BLaER1 (cell line): ENCODE measurements at regions not wholly inside any gene's neighbourhood (a gene's known extent, or its start where the extent isn't known, plus 50 kb on each side); places are given as distances from the start of the nearest gene placed in this dataset.

ENCODE experiments used
- H3K27ac ChIP-seq: shearing (Covaris generic); formaldehyde crosslinking; 2 replicates; pipeline ENCODE4 v1.8.1; 2022
- H3K27me3 ChIP-seq: shearing (Covaris generic); formaldehyde crosslinking; 2 replicates; pipeline ENCODE4 v1.8.1; 2022
- H3K36me3 ChIP-seq: shearing (Covaris generic); formaldehyde crosslinking; 2 replicates; pipeline ENCODE4 v1.8.1; 2022
- H3K4me1 ChIP-seq: shearing (Covaris generic); formaldehyde crosslinking; 2 replicates; pipeline ENCODE4 v1.8.1; 2022
- H3K4me2 ChIP-seq: shearing (Covaris generic); formaldehyde crosslinking; 2 replicates; pipeline ENCODE4 v1.8.1; 2022
- H3K4me3 ChIP-seq: shearing (Covaris generic); formaldehyde crosslinking; 2 replicates; pipeline ENCODE4 v1.8.1; 2022
- H3K9ac ChIP-seq: shearing (Covaris generic); formaldehyde crosslinking; 2 replicates; pipeline ENCODE4 v1.8.1; 2022
- H3K9me3 ChIP-seq: shearing (Covaris generic); formaldehyde crosslinking; 2 replicates; pipeline ENCODE4 v1.8.1; 2022
- H4K20me1 ChIP-seq: shearing (Covaris generic); formaldehyde crosslinking; 2 replicates; pipeline ENCODE4 v1.8.1; 2022
- Cebpa-rat ChIP-seq: shearing (Covaris generic); IDR thresholded peaks from 2 replicates; pipeline ENCODE4 v1.8.1; 2022

GRCh38 chr11:90842681-90843080 is 619.8 kb upstream of the CHORDC1 start:
- no peaks in the 10 kb centered on the region for H3K36me3 ChIP-seq

GRCh38 chr11:90840071-90840470 is 617.2 kb upstream of the CHORDC1 start:
- Histone ChIP-seq H3K4me1 (no peaks in the 10 kb centered on the region), H3K9ac (no peak overlapping the region), H3K27ac (no peak overlapping the region), H3K36me3 (no peaks in the 10 kb centered on the region), H3K4me3 (no peak overlapping the region), H4K20me1 (no peaks in the 10 kb centered on the region), H3K4me2 (no peak overlapping the region), H3K27me3 (no peaks in the 10 kb centered on the region), H3K9me3 (no peaks in the 10 kb centered on the region)
- no peak for TF ChIP-seq Cebpa-rat

More at GRCh38 chr11:90842681-90843080, 619.8 kb upstream of the CHORDC1 start:
- Histone ChIP-seq H3K4me1 (no peaks in the 10 kb centered on the region), H3K9me3 (no peaks in the 10 kb centered on the region), H3K9ac (no peak overlapping the region), H3K27me3 (no peaks in the 10 kb centered on the region), H3K27ac (no peak overlapping the region), H3K4me2 (no peak overlapping the region), H4K20me1 (no peaks in the 10 kb centered on the region), H3K4me3 (no peak overlapping the region)
- no peak for TF ChIP-seq Cebpa-rat

- Histone ChIP-seq H3K4me2 (no peak overlapping the region), H3K27ac (no peak overlapping the region), H3K9me3 (no peaks in the 10 kb centered on the region), H3K9ac (no peak overlapping the region), H3K4me1 (no peaks in the 10 kb centered on the region), H3K27me3 (no peaks in the 10 kb centered on the region), H4K20me1 (no peaks in the 10 kb centered on the region), H3K36me3 (no peaks in the 10 kb centered on the region), H3K4me3 (no peak overlapping the region)
- TF ChIP-seq Cebpa-rat: no peak
These were observed 613.2 kb upstream of the CHORDC1 start for GRCh38 chr11:90836031-90836430.

- Histone ChIP-seq H3K9me3 (no peaks in the 10 kb centered on the region), H3K4me1 (no peaks in the 10 kb centered on the region), H3K27ac (no peak overlapping the region), H3K27me3 (no peaks in the 10 kb centered on the region), H3K4me3 (no peak overlapping the region), H3K4me2 (no peak overlapping the region), H4K20me1 (no peaks in the 10 kb centered on the region), H3K36me3 (no peaks in the 10 kb centered on the region), H3K9ac (no peak overlapping the region)
- TF ChIP-seq Cebpa-rat: no peak
These were observed 600.6 kb upstream of the CHORDC1 start for GRCh38 chr11:90823446-90823845.

- H3K9me3 ChIP-seq: no peaks in the 10 kb centered on the region
- no peak overlapping the region for H3K27ac ChIP-seq
- TF ChIP-seq Cebpa-rat: no peak
- no peaks in the 10 kb centered on the region for H3K4me1 ChIP-seq
- no peaks in the 10 kb centered on the region for H4K20me1 ChIP-seq
- no peak overlapping the region for H3K4me3 ChIP-seq
- no peaks in the 10 kb centered on the region for H3K27me3 ChIP-seq
- no peaks in the 10 kb centered on the region for H3K36me3 ChIP-seq
- no peak overlapping the region for H3K4me2 ChIP-seq
- H3K9ac ChIP-seq: no peak overlapping the region
These were observed 600.1 kb upstream of the CHORDC1 start for GRCh38 chr11:90822996-90823395.

- Histone ChIP-seq H3K4me3 (no peak overlapping the region), H3K4me1 (no peaks in the 10 kb centered on the region), H3K4me2 (no peak overlapping the region), H3K9me3 (no peaks in the 10 kb centered on the region), H3K27me3 (no peaks in the 10 kb centered on the region), H4K20me1 (no peaks in the 10 kb centered on the region), H3K9ac (no peak overlapping the region), H3K27ac (no peak overlapping the region), H3K36me3 (no peaks in the 10 kb centered on the region)
- no peak for TF ChIP-seq Cebpa-rat
These were observed 595.4 kb upstream of the CHORDC1 start for GRCh38 chr11:90818196-90818745.

- Histone ChIP-seq H3K36me3 (no peaks in the 10 kb centered on the region), H3K4me2 (no peak overlapping the region), H3K27me3 (no peaks in the 10 kb centered on the region), H3K4me1 (no peaks in the 10 kb centered on the region), H3K4me3 (no peak overlapping the region), H3K9ac (no peak overlapping the region), H4K20me1 (no peaks in the 10 kb centered on the region), H3K9me3 (peaks cover 3% of the 10 kb centered on the region; the same call in 1 of the 2 replicates), H3K27ac (no peak overlapping the region)
- no peak for TF ChIP-seq Cebpa-rat
These were observed 586.7 kb upstream of the CHORDC1 start for GRCh38 chr11:90809581-90809980.

- H3K36me3 ChIP-seq: no peaks in the 10 kb centered on the region
- H3K4me1 ChIP-seq: no peaks in the 10 kb centered on the region
- H3K27me3 ChIP-seq: no peaks in the 10 kb centered on the region
- H4K20me1 ChIP-seq: no peaks in the 10 kb centered on the region
- no peak overlapping the region for H3K4me2 ChIP-seq
- no peaks in the 10 kb centered on the region for H3K9me3 ChIP-seq
- no peak overlapping the region for H3K27ac ChIP-seq
- TF ChIP-seq Cebpa-rat: no peak
- H3K9ac ChIP-seq: no peak overlapping the region
- no peak overlapping the region for H3K4me3 ChIP-seq
These were observed 582.3 kb upstream of the CHORDC1 start for GRCh38 chr11:90805172-90805571.

GRCh38 chr11:90803831-90804230 is 581.0 kb upstream of the CHORDC1 start:
- Histone ChIP-seq H3K36me3 (no peaks in the 10 kb centered on the region), H3K4me3 (no peak overlapping the region), H4K20me1 (no peaks in the 10 kb centered on the region), H3K27me3 (no peaks in the 10 kb centered on the region), H3K4me2 (no peak overlapping the region), H3K27ac (no peak overlapping the region), H3K9ac (no peak overlapping the region), H3K9me3 (no peaks in the 10 kb centered on the region), H3K4me1 (no peaks in the 10 kb centered on the region)
- no peak for TF ChIP-seq Cebpa-rat

GRCh38 chr11:90803366-90803765 is 580.5 kb upstream of the CHORDC1 start:
- Histone ChIP-seq H3K27me3 (no peaks in the 10 kb centered on the region), H4K20me1 (no peaks in the 10 kb centered on the region), H3K9ac (no peak overlapping the region), H3K4me1 (no peaks in the 10 kb centered on the region), H3K9me3 (no peaks in the 10 kb centered on the region), H3K4me3 (no peak overlapping the region), H3K27ac (no peak overlapping the region), H3K4me2 (no peak overlapping the region), H3K36me3 (no peaks in the 10 kb centered on the region)
- no peak for TF ChIP-seq Cebpa-rat

- no peaks in the 10 kb centered on the region for H3K36me3 ChIP-seq
- no peak overlapping the region for H3K27ac ChIP-seq
- H3K9ac ChIP-seq: no peak overlapping the region
- no peaks in the 10 kb centered on the region for H3K9me3 ChIP-seq
- no peak for TF ChIP-seq Cebpa-rat
- no peaks in the 10 kb centered on the region for H3K27me3 ChIP-seq
- H3K4me3 ChIP-seq: no peak overlapping the region
- H4K20me1 ChIP-seq: no peaks in the 10 kb centered on the region
- H3K4me2 ChIP-seq: no peak overlapping the region
- H3K4me1 ChIP-seq: no peaks in the 10 kb centered on the region
These were observed 575.9 kb upstream of the CHORDC1 start for GRCh38 chr11:90798769-90799168.
